Erythroblast (primary cell): ENCODE measurements at regions not wholly inside any gene's neighbourhood (a gene's known extent, or its start where the extent isn't known, plus 50 kb on each side); places are given as distances from the start of the nearest gene placed in this dataset.

Experiments used
- GATA1 ChIP-seq: IDR thresholded peaks from 2 replicates; pipeline ENCODE4 v1.6.1; 2011; ENCODE audit warnings: low read depth, mild to moderate bottlenecking, control low read depth, low read length, moderate library complexity
- POLR2A ChIP-seq: IDR thresholded peaks from 2 replicates; pipeline ENCODE4 v1.6.1; 2011; ENCODE audit warnings: mild to moderate bottlenecking, low read length

- TF ChIP-seq POLR2A (no peak), GATA1 (no peak)
Measured at GRCh38 chr14:48373981-48374380, 698.6 kb upstream of the MDGA2 start.
